HepG2 (cell line): ENCODE measurements at regions not wholly inside any gene's neighbourhood (a gene's known extent, or its start where the extent isn't known, plus 50 kb on each side); places are given as distances from the start of the nearest gene placed in this dataset.

Source experiments
- ATAC-seq: fragments of 200-7000 bp; cut with Tn5 transposase; 3 replicates; pipeline ENCODE4 v1.9.1; 2020; ENCODE audit warnings: mild to moderate bottlenecking, moderate library complexity
- BruUV-seq: library from RNA; stranded (reverse); fragments of 400-500 nt; replicated peaks from 2 replicates; lab custom pipeline; 2021; lab: Mats Ljungman, UMichigan
- CTCF ChIA-PET: fragments of 300-600 bp; formaldehyde crosslinking; extraction: SDS; loops from one replicate; lab custom pipeline; 2021; ENCODE audit warnings: low total read pairs, inconsistent platforms, low intra/inter-chr PET ratio; lab: Yijun Ruan, JAX
- POLR2A ChIA-PET: fragments of 350-600 bp; sonication (Branson Sonifier 250); formaldehyde crosslinking; loops from one replicate; lab custom pipeline; 2020; ENCODE audit warnings: antibody characterized with exemption, inconsistent platforms; lab: Yijun Ruan, JAX
- DNase-seq: peaks from one replicate; pipeline ENCODE4 v3.0.0-alpha.2; 2015; ENCODE audit warnings: low spot score
- FAIRE-seq: peaks from 3 replicates; lab custom pipeline; 2011; peaks lifted over from hg19 to GRCh38; lab: Jason Lieb, UNC
- H2AFZ ChIP-seq: one replicate; pipeline ENCODE4 v1.6.1; 2011; ENCODE audit warnings: low read length, inconsistent platforms
- H3K27ac ChIP-seq: fragments of 300-600 bp; 3 replicates; pipeline ENCODE4 v1.8.0; 2011; ENCODE audit warnings: mixed run types, mild to moderate bottlenecking, mixed read lengths, low read length, inconsistent platforms; ENCODE audit not compliant: insufficient read depth; ENCODE audit errors: extremely low read length
- H3K27me3 ChIP-seq, 2 experiments: fragments of 200-600 bp in 1 of 2; 2 replicates in 1 of 2; 3 replicates in 1 of 2; pipeline versions ENCODE4 v1.6.0 to v1.8.0; 2011; ENCODE audit warnings: low read length in 2 of 2, mild to moderate bottlenecking in 2 of 2, moderate library complexity in 2 of 2, inconsistent platforms in 1 of 2; ENCODE audit not compliant: insufficient read depth in 2 of 2, control insufficient read depth in 1 of 2
- H3K36me3 ChIP-seq, 2 experiments: fragments of 200-600 bp in 1 of 2; replicated peaks in 1 of 2; 2 replicates in 1 of 2; 3 replicates in 1 of 2; pipeline versions ENCODE4 v1.5.1 to v1.8.0; 2011; ENCODE audit warnings: low read length in 2 of 2, inconsistent platforms in 1 of 2; ENCODE audit not compliant: insufficient read depth in 2 of 2, control insufficient read depth in 1 of 2
- H3K4me1 ChIP-seq: 2 replicates; pipeline ENCODE4 v1.5.1; 2012; ENCODE audit warnings: low read length, inconsistent platforms; ENCODE audit not compliant: insufficient read depth
- H3K4me2 ChIP-seq: 2 replicates; pipeline ENCODE4 v1.6.0; 2011; ENCODE audit warnings: low read depth, low read length, inconsistent platforms
- H3K4me3 ChIP-seq, 3 experiments: fragments of 200-600 bp in 1 of 3; sonication (generic), shearing (Covaris generic) in 1 of 3; replicated peaks in 1 of 3; 2 replicates each; pipeline ENCODE4 v1.5.1; 2011 to 2016; ENCODE audit warnings: low read length in 3 of 3, inconsistent platforms in 2 of 3, low read depth in 2 of 3, mild to moderate bottlenecking in 2 of 3, control low read depth in 1 of 3, mixed read lengths in 1 of 3; ENCODE audit not compliant: insufficient read depth in 1 of 3
- H3K79me2 ChIP-seq: one replicate; pipeline ENCODE4 v1.6.1; 2011; ENCODE audit warnings: low read length, inconsistent platforms; ENCODE audit not compliant: insufficient read depth
- H3K9ac ChIP-seq: 2 replicates; pipeline ENCODE4 v1.6.0; 2011; ENCODE audit warnings: mild to moderate bottlenecking, low read depth, low read length, inconsistent platforms; ENCODE audit not compliant: insufficient read depth
- H3K9me3 ChIP-seq: 2 replicates; pipeline ENCODE4 v1.5.1; 2012; ENCODE audit warnings: mild to moderate bottlenecking, low read length
- H4K20me1 ChIP-seq: 2 replicates; pipeline ENCODE4 v1.6.0; 2011; ENCODE audit warnings: inconsistent platforms, mild to moderate bottlenecking, low read length, moderate library complexity; ENCODE audit not compliant: insufficient read depth
- CC2D1A ChIP-seq: sonication (generic); formaldehyde crosslinking; IDR thresholded peaks from 2 replicates; pipeline ENCODE4 v1.8.1; 2023; ENCODE audit warnings: mild to moderate bottlenecking, missing genetic modification reagents
- HNRNPUL1 ChIP-seq: fragments of 200-400 bp; formaldehyde crosslinking; IDR thresholded peaks from 2 replicates; pipeline ENCODE4 v1.6.1; 2017; ENCODE audit warnings: low read depth, mild to moderate bottlenecking, low read length, moderate library complexity
- NCOR1 ChIP-seq: fragments of 200-600 bp; sonication (generic); IDR thresholded peaks from 2 replicates; pipeline ENCODE4 v1.7.0; 2017; ENCODE audit warnings: antibody characterized with exemption, low read length, borderline replicate concordance
- NR2F1 ChIP-seq, 2 experiments: fragments of 450-650 bp in 1 of 2; formaldehyde crosslinking in 1 of 2; IDR thresholded peaks; 2 replicates each; pipeline versions ENCODE4 v1.5.0 to v1.6.1; 2016 to 2020; ENCODE audit warnings: mild to moderate bottlenecking in 1 of 2, missing compliant biosample characterization in 1 of 2, missing genetic modification reagents in 1 of 2, moderate library complexity in 1 of 2
- SP1 ChIP-seq, 2 experiments: fragments of 450-650 bp in 1 of 2; sonication (generic) in 1 of 2; formaldehyde crosslinking in 1 of 2; IDR thresholded peaks; 2 replicates each; pipeline versions ENCODE4 v1.4.0 to v1.6.1; 2016 to 2020; ENCODE audit warnings: missing genetic modification reagents in 1 of 2
- TGIF2 ChIP-seq: IDR thresholded peaks from 2 replicates; pipeline ENCODE4 v1.6.1; 2016; ENCODE audit warnings: control low read depth, missing compliant biosample characterization
- ZNF256 ChIP-seq: sonication (generic); formaldehyde crosslinking; conservative IDR thresholded peaks from 2 replicates; pipeline ENCODE4 v1.4.0; 2020; ENCODE audit warnings: missing genetic modification reagents
- ZNF3 ChIP-seq: IDR thresholded peaks from 2 replicates; pipeline ENCODE4 v1.7.0; 2017; ENCODE audit warnings: inconsistent platforms
- ZNF577 ChIP-seq: sonication (generic); formaldehyde crosslinking; IDR thresholded peaks from 2 replicates; pipeline ENCODE4 v1.4.0; 2020; ENCODE audit warnings: mild to moderate bottlenecking, low read depth, missing genetic modification reagents, borderline replicate concordance
- ZSCAN30 ChIP-seq: sonication (generic); formaldehyde crosslinking; IDR thresholded peaks from 2 replicates; pipeline ENCODE4 v1.5.0; 2020; ENCODE audit warnings: mild to moderate bottlenecking, missing genetic modification reagents
- in situ Hi-C: cut with HindIII; loops from 2 replicates; pipeline ENCODE4 v1.10.0; 2017; ENCODE audit warnings: low pct_unique_long_range_greater_than_20kb; ENCODE audit not compliant: extremely low pct_ligation_motif_present
- intact Hi-C: fragments of 100-400 bp; cut with micrococcal nuclease; formaldehyde crosslinking; loops from one replicate; pipeline ENCODE4 v1.10.0; 2022; ENCODE audit not compliant: unreplicated experiment
- TF ChIP-seq, protein P1 (sequence below): sonication (generic); formaldehyde crosslinking; IDR thresholded peaks from 2 replicates; pipeline ENCODE4 v1.9.0; 2022; ENCODE audit warnings: missing genetic modification reagents, mild to moderate bottlenecking, borderline replicate concordance
- TF ChIP-seq, protein P2 (sequence below): sonication (generic); formaldehyde crosslinking; conservative IDR thresholded peaks from 2 replicates; pipeline ENCODE4 v1.4.0; 2020; ENCODE audit warnings: missing genetic modification reagents
- TF ChIP-seq, protein P3 (sequence below), 2 experiments: sonication (generic) in 1 of 2; formaldehyde crosslinking in 1 of 2; IDR thresholded peaks; 2 replicates each; pipeline versions ENCODE4 v1.5.1 to v1.6.1; 2011 to 2020; ENCODE audit warnings: borderline replicate concordance in 1 of 2, low read depth in 1 of 2, low read length in 1 of 2, mild to moderate bottlenecking in 1 of 2, missing genetic modification reagents in 1 of 2, moderate library complexity in 1 of 2
- TF ChIP-seq, protein P4 (sequence below): sonication (generic); formaldehyde crosslinking; IDR thresholded peaks from 2 replicates; pipeline ENCODE4 v1.4.0; 2020; ENCODE audit warnings: missing genetic modification reagents, mild to moderate bottlenecking, borderline replicate concordance
- TF ChIP-seq, protein P5 (sequence below): sonication (generic); formaldehyde crosslinking; IDR thresholded peaks from 2 replicates; pipeline ENCODE4 v1.8.0; 2022; ENCODE audit warnings: mild to moderate bottlenecking, missing genetic modification reagents, moderate library complexity

DNA sequence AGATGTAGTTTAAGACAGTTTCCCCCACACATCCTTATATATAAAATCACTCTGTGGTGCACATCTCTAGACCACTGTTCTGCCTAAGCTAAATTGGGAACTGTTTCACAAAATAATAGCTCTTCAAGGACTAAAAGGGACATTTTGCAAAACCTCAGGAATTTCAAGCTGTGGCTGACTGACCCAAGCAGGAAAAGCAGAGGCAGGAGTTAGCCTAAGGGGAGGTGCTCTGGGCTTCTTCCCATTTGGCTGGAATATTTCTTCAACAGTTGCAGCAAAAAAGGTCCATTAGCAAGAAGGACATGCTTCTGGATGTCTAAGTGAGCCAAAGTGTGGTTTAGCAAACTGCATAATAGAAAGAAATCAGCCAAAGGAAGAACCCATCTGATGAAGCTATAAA is 551.2 kb upstream of the ANKRD30A start:
- ChIA-PET CTCF (no interaction called here), POLR2A (no interaction called here)
- in situ Hi-C loops: no loop called here

More for the DNA sequence above, 551.2 kb upstream of the ANKRD30A start:
- no TSS peak for BruUV-seq
- H3K4me3 ChIP-seq: no peak overlapping the region
- H3K4me2 ChIP-seq: no peak overlapping the region
- FAIRE-seq: no peak
- no peaks in the 10 kb centered on the region for H3K27me3 ChIP-seq
- no peak for ATAC-seq
- H3K4me1 ChIP-seq: no peaks in the 10 kb centered on the region
- no peak overlapping the region for H3K27ac ChIP-seq
- H3K9me3 ChIP-seq: no peaks in the 10 kb centered on the region
- no peak overlapping the region for H3K9ac ChIP-seq
- no peak overlapping the region for H2AFZ ChIP-seq
- intact Hi-C loops: loop anchor here (1.0 kb wide), 1 partner anchor 46 kb away; no protein-coding TSS in a partner anchor
- H4K20me1 ChIP-seq: no peaks in the 10 kb centered on the region
- H3K79me2 ChIP-seq: no peaks in the 10 kb centered on the region
- H3K36me3 ChIP-seq: no peaks in the 10 kb centered on the region
- TF ChIP-seq, protein P1, sequence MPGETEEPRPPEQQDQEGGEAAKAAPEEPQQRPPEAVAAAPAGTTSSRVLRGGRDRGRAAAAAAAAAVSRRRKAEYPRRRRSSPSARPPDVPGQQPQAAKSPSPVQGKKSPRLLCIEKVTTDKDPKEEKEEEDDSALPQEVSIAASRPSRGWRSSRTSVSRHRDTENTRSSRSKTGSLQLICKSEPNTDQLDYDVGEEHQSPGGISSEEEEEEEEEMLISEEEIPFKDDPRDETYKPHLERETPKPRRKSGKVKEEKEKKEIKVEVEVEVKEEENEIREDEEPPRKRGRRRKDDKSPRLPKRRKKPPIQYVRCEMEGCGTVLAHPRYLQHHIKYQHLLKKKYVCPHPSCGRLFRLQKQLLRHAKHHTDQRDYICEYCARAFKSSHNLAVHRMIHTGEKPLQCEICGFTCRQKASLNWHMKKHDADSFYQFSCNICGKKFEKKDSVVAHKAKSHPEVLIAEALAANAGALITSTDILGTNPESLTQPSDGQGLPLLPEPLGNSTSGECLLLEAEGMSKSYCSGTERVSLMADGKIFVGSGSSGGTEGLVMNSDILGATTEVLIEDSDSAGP: no peak
- TF ChIP-seq, protein P2, sequence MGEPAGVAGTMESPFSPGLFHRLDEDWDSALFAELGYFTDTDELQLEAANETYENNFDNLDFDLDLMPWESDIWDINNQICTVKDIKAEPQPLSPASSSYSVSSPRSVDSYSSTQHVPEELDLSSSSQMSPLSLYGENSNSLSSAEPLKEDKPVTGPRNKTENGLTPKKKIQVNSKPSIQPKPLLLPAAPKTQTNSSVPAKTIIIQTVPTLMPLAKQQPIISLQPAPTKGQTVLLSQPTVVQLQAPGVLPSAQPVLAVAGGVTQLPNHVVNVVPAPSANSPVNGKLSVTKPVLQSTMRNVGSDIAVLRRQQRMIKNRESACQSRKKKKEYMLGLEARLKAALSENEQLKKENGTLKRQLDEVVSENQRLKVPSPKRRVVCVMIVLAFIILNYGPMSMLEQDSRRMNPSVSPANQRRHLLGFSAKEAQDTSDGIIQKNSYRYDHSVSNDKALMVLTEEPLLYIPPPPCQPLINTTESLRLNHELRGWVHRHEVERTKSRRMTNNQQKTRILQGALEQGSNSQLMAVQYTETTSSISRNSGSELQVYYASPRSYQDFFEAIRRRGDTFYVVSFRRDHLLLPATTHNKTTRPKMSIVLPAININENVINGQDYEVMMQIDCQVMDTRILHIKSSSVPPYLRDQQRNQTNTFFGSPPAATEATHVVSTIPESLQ (CRISPR knock-in tag): no peak
- TF ChIP-seq ZNF577 (CRISPR knock-in tag): no peak
- no peak for TF ChIP-seq ZNF3 (CRISPR knock-in tag)
- no peak for TF ChIP-seq NCOR1
- TF ChIP-seq ZNF256 (CRISPR knock-in tag): no peak
- TF ChIP-seq, protein P3, sequence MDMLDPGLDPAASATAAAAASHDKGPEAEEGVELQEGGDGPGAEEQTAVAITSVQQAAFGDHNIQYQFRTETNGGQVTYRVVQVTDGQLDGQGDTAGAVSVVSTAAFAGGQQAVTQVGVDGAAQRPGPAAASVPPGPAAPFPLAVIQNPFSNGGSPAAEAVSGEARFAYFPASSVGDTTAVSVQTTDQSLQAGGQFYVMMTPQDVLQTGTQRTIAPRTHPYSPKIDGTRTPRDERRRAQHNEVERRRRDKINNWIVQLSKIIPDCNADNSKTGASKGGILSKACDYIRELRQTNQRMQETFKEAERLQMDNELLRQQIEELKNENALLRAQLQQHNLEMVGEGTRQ (IDR thresholded peaks at IDR 0.05; ENCODE audit: low read depth, low read length): no peak
- TF ChIP-seq, protein P3 (CRISPR knock-in tag; IDR thresholded peaks at IDR 0.05; ENCODE audit: borderline replicate concordance): no peak
- no peak for TF ChIP-seq ZSCAN30 (CRISPR knock-in tag)
- TF ChIP-seq, protein P4, sequence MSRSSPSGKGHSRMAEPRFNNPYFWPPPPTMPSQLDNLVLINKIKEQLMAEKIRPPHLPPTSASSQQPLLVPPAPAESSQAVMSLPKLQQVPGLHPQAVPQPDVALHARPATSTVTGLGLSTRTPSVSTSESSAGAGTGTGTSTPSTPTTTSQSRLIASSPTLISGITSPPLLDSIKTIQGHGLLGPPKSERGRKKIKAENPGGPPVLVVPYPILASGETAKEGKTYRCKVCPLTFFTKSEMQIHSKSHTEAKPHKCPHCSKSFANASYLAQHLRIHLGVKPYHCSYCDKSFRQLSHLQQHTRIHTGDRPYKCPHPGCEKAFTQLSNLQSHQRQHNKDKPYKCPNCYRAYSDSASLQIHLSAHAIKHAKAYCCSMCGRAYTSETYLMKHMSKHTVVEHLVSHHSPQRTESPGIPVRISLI (CRISPR knock-in tag): no peak
- TF ChIP-seq SP1 (IDR thresholded peaks at IDR 0.05): no peak
- no peak for TF ChIP-seq SP1 (CRISPR knock-in tag; IDR thresholded peaks at IDR 0.05)
- no peak for TF ChIP-seq CC2D1A (CRISPR knock-in tag)
- no peak for TF ChIP-seq NR2F1 (CRISPR knock-in tag; IDR thresholded peaks at IDR 0.05)
- TF ChIP-seq HNRNPUL1: no peak
- TF ChIP-seq, protein P5, sequence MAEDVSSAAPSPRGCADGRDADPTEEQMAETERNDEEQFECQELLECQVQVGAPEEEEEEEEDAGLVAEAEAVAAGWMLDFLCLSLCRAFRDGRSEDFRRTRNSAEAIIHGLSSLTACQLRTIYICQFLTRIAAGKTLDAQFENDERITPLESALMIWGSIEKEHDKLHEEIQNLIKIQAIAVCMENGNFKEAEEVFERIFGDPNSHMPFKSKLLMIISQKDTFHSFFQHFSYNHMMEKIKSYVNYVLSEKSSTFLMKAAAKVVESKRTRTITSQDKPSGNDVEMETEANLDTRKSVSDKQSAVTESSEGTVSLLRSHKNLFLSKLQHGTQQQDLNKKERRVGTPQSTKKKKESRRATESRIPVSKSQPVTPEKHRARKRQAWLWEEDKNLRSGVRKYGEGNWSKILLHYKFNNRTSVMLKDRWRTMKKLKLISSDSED (CRISPR knock-in tag): no peak
- TF ChIP-seq TGIF2: no peak
- DNase-seq: no peak
